BLaER1 treated with 17β-estradiol and CSF1 and Interleukin-3, amounts not matched to agents 10 nM and 100 nM (cell line): ENCODE measurements at regions not wholly inside any gene's neighbourhood (a gene's known extent, or its start where the extent isn't known, plus 50 kb on each side); places are given as distances from the start of the nearest gene placed in this dataset.
A peak's percentile ranks its signal among the peaks of the same experiment; 100 is the strongest.

Experiments
- H3K27ac ChIP-seq, 11 experiments: shearing (Covaris generic); formaldehyde crosslinking; 2 replicates each; pipeline ENCODE4 v1.8.1; 2022
- H3K27me3 ChIP-seq, 11 experiments: shearing (Covaris generic); formaldehyde crosslinking; 2 replicates each; pipeline ENCODE4 v1.8.1; 2022
- H3K36me3 ChIP-seq, 11 experiments: shearing (Covaris generic); formaldehyde crosslinking; 2 replicates each; pipeline ENCODE4 v1.8.1; 2022
- H3K4me1 ChIP-seq, 10 experiments: shearing (Covaris generic); formaldehyde crosslinking; 2 replicates each; pipeline ENCODE4 v1.8.1; 2022
- H3K4me2 ChIP-seq, 11 experiments: shearing (Covaris generic); formaldehyde crosslinking; 2 replicates each; pipeline ENCODE4 v1.8.1; 2022
- H3K4me3 ChIP-seq, 10 experiments: shearing (Covaris generic); formaldehyde crosslinking; 2 replicates each; pipeline ENCODE4 v1.8.1; 2022
- H3K9ac ChIP-seq, 11 experiments: shearing (Covaris generic); formaldehyde crosslinking; 2 replicates each; pipeline ENCODE4 v1.8.1; 2022
- H3K9me3 ChIP-seq, 11 experiments: shearing (Covaris generic); formaldehyde crosslinking; replicated peaks in 1 of 11; 2 replicates each; pipeline ENCODE4 v1.8.1; 2022
- H4K20me1 ChIP-seq, 11 experiments: shearing (Covaris generic); formaldehyde crosslinking; 2 replicates each; pipeline ENCODE4 v1.8.1; 2022
- Cebpa-rat ChIP-seq, 11 experiments: shearing (Covaris generic); IDR thresholded peaks; 2 replicates each; pipeline ENCODE4 v1.8.1; 2022

GRCh38 chr1:29907596-29907995 is 671.3 kb downstream of the PTPRU start:
- peaks cover 2 to 12% (median 5%) of the 10 kb centered on the region in 10 experiments; a peak in 11 of 20 replicates for H3K4me1 ChIP-seq
- no peak overlapping the region for H3K9ac ChIP-seq
- H3K27ac ChIP-seq = no peak overlapping the region
- no peaks in the 10 kb centered on the region for H4K20me1 ChIP-seq
- no peak overlapping the region for H3K4me3 ChIP-seq
- no peak for TF ChIP-seq Cebpa-rat (IDR thresholded peaks at IDR 0.05)
- H3K36me3 ChIP-seq = no peaks in the 10 kb centered on the region
- H3K4me2 ChIP-seq = no peak overlapping the region
- no peaks in the 10 kb centered on the region for H3K27me3 ChIP-seq
- no peaks in the 10 kb centered on the region for H3K9me3 ChIP-seq

GRCh38 chr1:29906927-29907326 is 670.6 kb downstream of the PTPRU start:
- TF ChIP-seq Cebpa-rat (IDR thresholded peaks at IDR 0.05) = no peak
- no peaks in the 10 kb centered on the region for H3K36me3 ChIP-seq

DNA sequence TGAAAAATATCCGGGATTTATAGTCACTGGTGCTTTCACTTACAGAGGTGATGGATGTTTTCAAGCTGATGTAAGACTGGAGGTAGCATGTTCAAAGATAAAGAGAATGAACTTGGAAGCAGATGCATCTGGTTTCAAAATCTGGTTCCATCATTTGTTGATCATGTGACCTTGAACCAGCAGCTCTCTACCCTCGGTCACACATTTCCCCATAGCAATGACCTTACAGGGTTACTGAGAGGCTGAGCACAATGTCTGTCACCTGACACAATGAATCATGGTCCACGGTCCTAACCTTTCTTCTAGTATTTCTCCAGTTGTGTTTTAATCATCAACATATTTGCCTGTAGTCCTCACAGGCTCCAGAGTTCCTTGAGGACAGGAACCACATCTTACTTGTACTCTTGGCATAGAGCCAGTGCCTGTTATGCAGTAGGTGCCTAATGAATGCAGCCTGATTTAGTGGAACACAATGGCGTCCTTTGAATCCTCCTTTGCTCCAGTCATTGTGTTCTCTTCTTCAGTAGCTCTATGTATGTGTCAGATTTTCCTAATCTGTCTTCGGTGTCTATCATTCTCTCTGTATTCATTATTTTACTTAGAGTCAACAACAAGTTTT is 667.3 kb downstream of the PTPRU start:
- H3K27ac ChIP-seq = no peak overlapping the region
- H3K36me3 ChIP-seq = no peaks in the 10 kb centered on the region
- no peaks in the 10 kb centered on the region for H4K20me1 ChIP-seq
- peak overlapping the region in 2 of 11 experiments; percentile 29 to 39; a peak in 1 of 22 replicates for H3K4me2 ChIP-seq
- H3K9me3 ChIP-seq = no peaks in the 10 kb centered on the region
- peaks cover 0 to 30% (median 5%) of the 10 kb centered on the region in 10 experiments; a peak in 7 of 20 replicates for H3K4me1 ChIP-seq
- H3K27me3 ChIP-seq = no peaks in the 10 kb centered on the region
- TF ChIP-seq Cebpa-rat (IDR thresholded peaks at IDR 0.05) = no peak
- no peak overlapping the region for H3K4me3 ChIP-seq
- no peak overlapping the region for H3K9ac ChIP-seq

More at GRCh38 chr1:29906927-29907326, 670.6 kb downstream of the PTPRU start:
- no peak overlapping the region for H3K4me3 ChIP-seq
- H3K9ac ChIP-seq = no peak overlapping the region
- H3K9me3 ChIP-seq = no peaks in the 10 kb centered on the region
- peaks cover 3 to 19% (median 10%) of the 10 kb centered on the region in 10 experiments; a peak in 12 of 20 replicates for H3K4me1 ChIP-seq
- H3K4me2 ChIP-seq = no peak overlapping the region
- H4K20me1 ChIP-seq = no peaks in the 10 kb centered on the region
- no peak overlapping the region for H3K27ac ChIP-seq
- no peaks in the 10 kb centered on the region for H3K27me3 ChIP-seq

DNA sequence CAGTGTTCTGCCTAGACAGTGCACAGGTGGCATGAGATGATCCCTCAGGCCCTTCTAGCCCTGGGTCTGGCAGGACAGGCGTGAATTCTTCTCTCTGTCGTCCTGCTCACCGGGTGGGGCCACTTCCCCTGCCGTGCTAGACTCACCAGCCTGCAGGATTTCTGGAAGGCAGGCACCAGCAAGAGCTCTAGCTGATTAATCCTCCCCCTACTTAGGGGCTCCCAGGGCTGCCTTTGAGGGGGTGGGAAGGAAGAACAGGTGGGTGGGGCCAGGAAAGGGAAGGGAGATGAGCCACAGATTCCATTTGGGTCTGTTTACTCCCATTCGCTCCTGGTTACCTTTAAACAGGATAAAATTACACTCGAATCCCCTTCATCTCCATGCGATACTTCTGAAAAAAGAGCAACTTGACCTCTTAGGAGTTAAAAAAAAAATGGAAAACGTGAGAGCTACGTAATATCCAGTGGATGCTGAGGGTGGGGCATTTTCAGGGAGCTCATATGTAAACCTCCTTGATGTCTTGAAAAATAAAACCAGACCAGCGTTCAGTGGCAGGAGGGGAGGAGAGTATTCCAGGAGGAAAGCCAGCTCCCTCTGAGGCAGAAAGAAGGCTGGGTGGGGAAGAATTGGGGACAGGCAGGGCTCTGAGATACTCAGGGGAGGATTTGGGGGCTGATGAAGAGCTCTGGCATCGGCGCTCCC is 665.5 kb downstream of the PTPRU start:
- Histone ChIP-seq H4K20me1 (no peaks in the 10 kb centered on the region), H3K4me1 (peaks cover 0 to 48% (median 7%) of the 10 kb centered on the region in 10 experiments; a peak in 10 of 20 replicates), H3K9ac (0 out of 22 replicates have a peak overlapping the region, but pooled peaks of 1 of the 11 experiments have one; percentile 47), H3K9me3 (no peaks in the 10 kb centered on the region), H3K4me2 (peak overlapping the region in 3 of 11 experiments; percentile 9 to 45 (median 31); a peak in 2 of 22 replicates), H3K4me3 (no peak overlapping the region), H3K27me3 (no peaks in the 10 kb centered on the region), H3K36me3 (no peaks in the 10 kb centered on the region), H3K27ac (no peak overlapping the region)
- TF ChIP-seq Cebpa-rat (IDR thresholded peaks at IDR 0.05) = no peak

- H3K27ac ChIP-seq = no peak overlapping the region
- H3K4me1 ChIP-seq = peaks cover 0 to 52% (median 9%) of the 10 kb centered on the region in 10 experiments; a peak in 10 of 20 replicates
- no peaks in the 10 kb centered on the region for H3K27me3 ChIP-seq
- H3K9me3 ChIP-seq = no peaks in the 10 kb centered on the region
- no peaks in the 10 kb centered on the region for H4K20me1 ChIP-seq
- TF ChIP-seq Cebpa-rat (IDR thresholded peaks at IDR 0.05) = no peak
- no peak overlapping the region for H3K4me3 ChIP-seq
- H3K4me2 ChIP-seq = no peak overlapping the region
- no peaks in the 10 kb centered on the region for H3K36me3 ChIP-seq
- no peak overlapping the region for H3K9ac ChIP-seq
Observed at GRCh38 chr1:29900712-29901111, 664.4 kb downstream of the PTPRU start.

GRCh38 chr1:29900104-29900679 is 663.9 kb downstream of the PTPRU start:
- Histone ChIP-seq H3K4me1 (peaks cover 0 to 52% (median 9%) of the 10 kb centered on the region in 10 experiments; a peak in 10 of 20 replicates), H3K36me3 (no peaks in the 10 kb centered on the region), H4K20me1 (no peaks in the 10 kb centered on the region), H3K27me3 (no peaks in the 10 kb centered on the region), H3K27ac (no peak overlapping the region), H3K4me2 (no peak overlapping the region), H3K9ac (no peak overlapping the region), H3K4me3 (no peak overlapping the region), H3K9me3 (no peaks in the 10 kb centered on the region)
- TF ChIP-seq Cebpa-rat (IDR thresholded peaks at IDR 0.05) = no peak

GRCh38 chr1:29896791-29897714 is 660.7 kb downstream of the PTPRU start:
- peak overlapping the region in 3 of 11 experiments; percentile 8 to 39 (median 25); a peak in 5 of 22 replicates for H3K27ac ChIP-seq
- peaks cover 0 to 34% (median 6%) of the 10 kb centered on the region in 10 experiments; a peak in 9 of 20 replicates for H3K4me1 ChIP-seq
- H3K4me3 ChIP-seq = no peak overlapping the region
- no peaks in the 10 kb centered on the region for H3K27me3 ChIP-seq
- no peak for TF ChIP-seq Cebpa-rat (IDR thresholded peaks at IDR 0.05)
- H3K36me3 ChIP-seq = no peaks in the 10 kb centered on the region
- H3K9me3 ChIP-seq = no peaks in the 10 kb centered on the region
- H3K9ac ChIP-seq = no peak overlapping the region
- H3K4me2 ChIP-seq = peak overlapping the region in 5 of 11 experiments; percentile 3 to 67 (median 39); a peak in 8 of 22 replicates
- H4K20me1 ChIP-seq = no peaks in the 10 kb centered on the region

DNA sequence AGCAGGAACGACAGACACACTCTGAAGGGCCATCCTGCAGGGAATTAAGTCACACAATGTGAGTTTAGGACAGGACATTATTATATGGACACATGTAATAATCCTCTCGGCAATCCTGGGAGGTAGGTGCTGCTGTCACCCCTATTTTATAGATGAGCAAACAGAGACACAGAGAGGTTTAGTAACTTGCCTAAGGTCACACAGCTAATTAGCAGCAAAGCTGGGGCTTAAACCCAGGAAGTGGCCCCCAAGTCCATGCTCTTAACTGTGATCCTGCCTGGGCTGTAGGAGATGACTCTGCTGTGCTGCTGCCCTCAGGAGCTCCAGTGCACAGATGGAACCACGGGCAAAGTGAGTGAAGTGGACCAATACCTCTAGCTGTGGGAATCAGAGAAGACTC is 660.0 kb downstream of the PTPRU start:
- no peaks in the 10 kb centered on the region for H3K27me3 ChIP-seq
- TF ChIP-seq Cebpa-rat (IDR thresholded peaks at IDR 0.05) = no peak
- no peaks in the 10 kb centered on the region for H4K20me1 ChIP-seq
- peak overlapping the region in 2 of 11 experiments; percentile 55 to 67; a peak in 2 of 22 replicates for H3K4me2 ChIP-seq
- peaks cover 0 to 27% (median 6%) of the 10 kb centered on the region in 10 experiments; a peak in 9 of 20 replicates for H3K4me1 ChIP-seq
- no peak overlapping the region for H3K4me3 ChIP-seq
- H3K27ac ChIP-seq = no peak overlapping the region
- no peaks in the 10 kb centered on the region for H3K36me3 ChIP-seq
- no peaks in the 10 kb centered on the region for H3K9me3 ChIP-seq
- no peak overlapping the region for H3K9ac ChIP-seq
